Globus pallidus (tissue), 1 donor: ENCODE measurements at regions not wholly inside any gene's neighbourhood (a gene's known extent, or its start where the extent isn't known, plus 50 kb on each side); places are given as distances from the start of the nearest gene placed in this dataset.
"Not testable (repeated sequence)": the region's sequence is repeated elsewhere in the genome, so short reads cannot be mapped to it uniquely, and the experiment has no call there.

Experiments
- DNase-seq: peaks from one replicate; pipeline ENCODE4 v3.0.0-alpha.2; 2015; ENCODE audit warnings: low spot score

DNA sequence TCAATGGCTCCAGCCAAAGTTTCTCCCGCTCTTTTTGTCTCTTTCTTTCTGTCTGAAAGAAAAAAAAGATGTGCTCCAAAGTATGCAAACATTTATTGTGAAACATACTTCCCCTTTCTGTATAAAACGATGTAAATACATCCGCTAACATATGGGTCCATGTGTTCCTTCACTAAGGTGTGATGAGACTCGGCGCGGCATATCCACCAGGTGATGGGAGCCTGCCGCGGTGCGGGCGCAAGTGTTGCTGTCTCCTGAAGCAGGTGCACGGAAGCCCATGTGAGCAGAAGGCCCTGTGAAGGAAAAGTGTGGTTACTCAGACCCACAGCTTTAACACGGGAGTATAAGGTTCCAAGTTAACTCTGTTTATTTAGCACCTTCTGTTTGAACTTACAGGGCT, 466.6 kb upstream of the C1orf87 start:
- DNase-seq, result no peak

DNA sequence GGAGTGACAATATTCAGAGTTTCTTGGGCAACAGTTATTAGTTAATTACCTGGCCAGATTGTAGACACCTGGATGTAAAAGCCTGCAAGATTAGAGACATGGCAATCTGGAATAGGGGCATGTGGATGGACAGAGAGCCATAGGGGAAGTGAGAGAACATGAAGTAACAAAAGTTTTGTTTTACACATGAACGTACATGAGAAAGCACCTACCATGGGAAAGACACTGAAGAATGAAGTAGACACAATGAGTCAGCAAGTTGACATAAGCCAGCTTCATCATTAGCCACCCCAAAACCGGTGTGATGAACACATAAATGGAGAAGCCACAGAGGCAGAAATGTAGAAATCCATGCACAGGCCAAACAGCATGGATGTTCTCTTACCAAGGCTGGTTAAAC, 462.1 kb upstream of the C1orf87 start:
- no peak for DNase-seq

DNA sequence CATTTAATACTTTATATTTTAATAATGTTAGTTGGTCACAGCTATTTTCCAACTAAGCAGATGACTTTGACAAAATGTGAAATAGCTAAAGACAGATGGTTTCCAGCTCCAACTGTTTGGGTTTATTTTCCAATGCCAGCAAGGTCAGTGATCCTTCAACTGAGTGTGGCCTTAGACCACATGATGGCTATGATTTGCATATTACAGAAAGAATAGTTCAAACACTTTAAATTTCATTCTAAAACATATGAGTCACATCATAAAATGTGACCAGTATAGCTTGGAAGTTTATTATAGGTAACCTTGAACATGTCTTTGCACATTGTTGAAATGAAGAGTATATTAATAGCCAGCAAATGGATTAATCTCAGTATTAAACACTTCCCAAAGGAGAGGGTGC, 454.0 kb upstream of the C1orf87 start:
- no peak for DNase-seq

DNA sequence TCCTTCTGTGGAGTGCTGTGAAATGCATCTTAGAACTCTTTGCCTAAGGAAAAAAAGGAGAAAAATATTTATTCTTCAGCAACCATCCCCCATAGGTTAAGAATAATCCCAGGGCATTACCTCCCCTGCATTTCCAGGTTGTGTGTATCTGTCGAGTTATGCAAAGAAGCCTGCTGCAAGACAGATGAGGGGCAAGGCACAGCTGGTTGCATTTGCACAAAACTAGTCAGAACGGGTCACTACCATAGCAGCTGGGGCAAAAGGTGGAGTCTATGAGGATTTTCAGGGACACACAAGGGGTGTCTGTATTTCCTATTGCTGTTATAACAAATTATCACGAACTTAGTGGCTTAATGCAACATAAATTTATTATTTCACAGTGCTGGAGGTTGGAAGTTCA, 443.4 kb upstream of the C1orf87 start:
- no peak for DNase-seq

DNA sequence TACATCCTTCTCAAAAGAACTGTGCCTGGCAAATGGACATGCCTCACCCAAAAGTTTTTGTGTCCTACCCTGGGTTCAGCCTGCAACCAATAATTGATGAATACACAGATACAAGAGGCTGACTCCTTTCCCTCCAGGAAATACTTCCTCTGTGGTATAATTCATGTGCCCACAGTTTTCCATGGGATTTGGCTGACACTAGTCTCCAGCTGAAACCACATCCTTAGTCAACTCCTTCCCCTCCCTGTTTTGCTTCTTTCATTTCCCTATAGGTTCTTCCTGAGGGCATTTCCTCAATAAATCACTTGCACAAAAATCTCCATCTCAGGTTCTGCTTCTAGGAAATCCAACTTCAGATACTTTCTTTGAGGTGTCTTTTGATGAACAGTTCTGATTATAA, 436.6 kb upstream of the C1orf87 start:
- no peak for DNase-seq

DNA sequence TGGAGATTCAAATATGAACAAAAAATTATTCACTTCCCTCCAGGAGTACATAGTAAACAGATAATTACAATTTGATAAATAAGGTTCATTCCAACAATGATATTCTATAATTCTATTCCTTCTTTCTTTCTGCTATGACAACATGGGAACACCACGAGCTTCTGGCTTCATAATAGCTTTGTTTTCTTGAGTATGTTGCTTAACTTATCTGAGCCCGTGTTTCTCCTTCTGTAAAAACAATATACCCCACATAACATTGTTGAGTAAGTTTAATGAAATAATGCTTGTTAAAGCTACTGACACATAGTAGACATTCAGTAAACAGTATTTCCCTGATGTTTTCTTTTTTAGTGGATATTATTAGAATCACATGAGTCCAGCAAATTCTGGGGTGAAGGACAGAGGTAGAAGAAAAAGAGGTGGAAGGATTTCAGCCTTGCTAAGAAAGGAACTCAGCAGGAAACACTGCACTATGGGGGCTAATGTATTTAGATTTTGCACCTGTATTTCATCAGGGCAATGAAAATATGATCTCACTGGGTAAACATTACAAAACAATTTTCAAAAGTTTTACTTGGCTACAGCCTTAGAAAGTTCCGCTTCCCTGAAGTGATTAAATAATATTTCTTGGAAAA, 430.8 kb upstream of the C1orf87 start:
- no peak for DNase-seq

DNA sequence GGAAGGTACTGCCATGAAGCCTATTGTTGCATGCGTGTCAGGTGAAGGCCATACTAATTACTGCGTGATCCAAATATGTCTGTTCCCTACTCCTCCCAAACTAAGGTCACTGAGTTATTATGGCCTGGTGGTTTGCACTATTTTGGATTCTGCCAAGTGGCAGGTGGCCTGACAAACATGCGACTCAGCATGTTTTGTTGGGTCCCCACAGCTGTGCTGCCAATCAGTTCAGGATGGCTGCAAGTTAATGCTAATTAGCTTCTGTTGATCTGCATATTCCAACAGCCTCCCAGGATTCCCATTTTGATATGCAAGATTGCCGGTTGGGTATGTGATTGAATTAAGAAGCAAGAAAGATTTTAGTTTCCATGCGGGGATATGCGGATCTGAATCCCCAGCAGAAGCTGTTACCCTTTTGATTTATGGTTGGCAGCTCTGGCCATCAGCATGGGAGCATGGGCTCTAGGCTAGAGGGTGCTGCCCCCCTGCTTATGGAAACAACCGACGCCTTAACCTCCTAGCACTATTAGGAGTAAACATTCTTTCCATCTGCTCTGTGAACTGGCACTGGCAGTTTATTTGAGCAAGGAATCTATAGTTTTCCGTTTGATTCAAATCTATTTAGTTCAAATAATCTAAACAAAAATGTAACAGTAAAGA, 429.8 kb upstream of the C1orf87 start:
- DNase-seq, result no peak

DNA sequence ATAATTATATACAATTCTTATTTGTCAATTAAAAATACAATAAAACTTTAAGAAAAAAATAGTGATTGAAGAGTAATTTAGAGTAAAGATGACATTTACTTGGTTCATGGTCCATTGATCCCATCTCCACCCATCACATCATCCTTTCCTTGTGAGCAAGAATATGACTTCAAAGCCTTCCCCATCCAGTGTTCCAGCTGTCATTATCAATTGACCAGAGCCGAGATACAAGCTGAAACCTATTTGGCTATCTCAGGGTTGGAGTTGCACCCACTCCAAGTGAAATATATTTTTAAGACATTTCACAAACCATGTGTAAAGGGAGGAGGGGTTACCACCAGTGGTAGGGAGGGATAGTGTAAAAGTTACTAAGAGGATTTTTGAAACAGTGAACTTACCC, 428.9 kb upstream of the C1orf87 start:
- no peak for DNase-seq

- DNase-seq, result not testable (repeated sequence)
These were observed 416.4 kb upstream of the C1orf87 start for GRCh38 chr1:60489916-60490480.

DNA sequence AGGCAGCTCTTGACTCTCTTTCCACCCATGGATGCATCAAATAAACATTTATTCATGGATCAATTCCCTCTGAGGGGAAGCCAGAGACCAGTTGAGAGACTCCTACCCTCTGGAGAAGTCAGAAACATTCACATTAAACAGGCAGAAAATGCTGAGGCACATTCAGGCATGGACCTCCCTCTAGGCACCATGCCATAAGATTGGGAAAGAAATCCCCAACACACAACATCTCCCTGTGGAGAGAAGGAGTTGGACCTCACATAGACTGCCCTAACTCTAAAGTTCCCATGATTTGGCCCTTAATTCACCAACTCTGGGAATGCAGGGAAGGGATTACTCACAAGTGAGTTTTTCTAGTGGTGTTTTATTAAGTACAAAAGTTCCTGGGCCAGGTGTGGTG, 415.3 kb upstream of the C1orf87 start:
- no peak for DNase-seq

GRCh38 chr1:60487565-60488345, 414.2 kb upstream of the C1orf87 start:
- DNase-seq, result no peak

DNA sequence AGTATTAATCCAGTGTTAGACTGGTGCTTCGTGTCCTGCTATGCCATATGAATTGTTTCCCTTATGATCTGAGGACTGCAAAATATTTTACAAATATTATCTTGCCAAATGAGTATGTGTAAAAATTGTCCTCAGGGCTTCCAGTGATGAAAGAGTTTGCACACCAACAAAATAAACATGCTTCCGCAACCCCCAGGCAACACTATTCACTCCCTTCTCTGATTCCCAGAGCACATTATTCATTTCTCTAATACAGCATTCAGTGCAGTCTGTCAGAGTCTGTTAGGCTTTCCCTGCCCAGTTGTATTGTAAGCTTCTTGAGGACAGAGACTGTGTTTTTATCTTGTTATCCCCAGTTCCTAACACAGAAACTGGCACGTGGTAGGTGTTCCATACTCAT, 409.9 kb upstream of the C1orf87 start:
- DNase-seq, result no peak

GRCh38 chr1:60470246-60470645, 396.7 kb upstream of the C1orf87 start:
- no peak for DNase-seq

GRCh38 chr1:60463786-60464185, 390.2 kb upstream of the C1orf87 start:
- DNase-seq, result no peak

- no peak for DNase-seq
These were observed 389.6 kb upstream of the C1orf87 start for GRCh38 chr1:60463146-60463545.

GRCh38 chr1:60461925-60462595, 388.5 kb upstream of the C1orf87 start:
- DNase-seq, result no peak

- DNase-seq, result no peak
These were observed 384.5 kb upstream of the C1orf87 start for GRCh38 chr1:60458111-60458510.

DNA sequence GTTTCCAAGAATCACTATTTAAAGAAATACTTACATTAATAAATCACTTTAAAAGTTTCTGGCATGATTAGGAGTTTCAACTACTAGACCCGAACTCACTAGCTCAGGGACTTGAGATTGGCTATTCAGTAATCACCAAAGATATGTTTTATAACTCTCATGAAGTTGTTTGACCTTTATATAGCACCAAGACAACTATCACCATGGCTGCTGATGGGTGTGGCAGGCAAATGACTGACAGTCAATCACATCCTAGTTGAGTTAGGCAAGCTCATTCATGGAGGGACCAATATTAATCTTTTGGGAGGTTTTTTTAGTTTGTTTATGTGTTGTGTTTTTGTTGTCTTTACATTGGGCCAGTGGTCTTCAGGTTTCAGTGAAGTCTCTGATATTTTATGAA, 376.3 kb upstream of the C1orf87 start:
- DNase-seq, result no peak

- DNase-seq, result peak; percentile 15
These were observed 375.3 kb upstream of the C1orf87 start for GRCh38 chr1:60448850-60449249.

GRCh38 chr1:60444680-60445079, 371.1 kb upstream of the C1orf87 start:
- no peak for DNase-seq

GRCh38 chr1:60436186-60436585, 362.6 kb upstream of the C1orf87 start:
- no peak for DNase-seq

DNA sequence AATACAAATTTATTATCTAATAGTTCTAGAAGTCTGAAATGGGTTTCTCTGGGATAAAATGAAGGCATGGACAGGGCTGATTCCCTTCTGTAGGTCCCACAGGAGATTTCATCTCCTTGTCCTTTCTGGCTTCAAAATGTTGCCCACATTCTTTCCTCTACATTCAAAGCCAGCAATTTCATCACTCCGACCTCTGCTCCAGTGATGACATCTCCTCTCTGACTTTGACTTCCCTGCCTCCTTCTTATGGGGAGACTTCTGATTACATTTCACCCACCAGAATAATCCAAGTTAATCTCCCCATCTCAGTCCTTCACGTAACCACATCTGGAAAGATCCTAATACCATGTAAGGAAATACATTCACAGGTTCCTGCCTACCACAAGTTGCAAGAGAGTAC, 358.0 kb upstream of the C1orf87 start:
- no peak for DNase-seq
